Gastroesophageal sphincter (tissue), 3 donors: ENCODE measurements at regions not wholly inside any gene's neighbourhood (a gene's known extent, or its start where the extent isn't known, plus 50 kb on each side); places are given as distances from the start of the nearest gene placed in this dataset.

Source experiments
- EP300 ChIP-seq: sonication (generic); formaldehyde crosslinking; IDR thresholded peaks from one replicate; pipeline ENCODE4 v1.6.1; 2017; ENCODE audit warnings: antibody characterized with exemption, mild to moderate bottlenecking
- POLR2A ChIP-seq, 2 donors: fragments of 450-650 bp; IDR thresholded peaks; one replicate each; pipeline ENCODE4 v1.6.1; 2017; ENCODE audit warnings: antibody characterized with exemption in 2 of 2, mild to moderate bottlenecking in 2 of 2, moderate library complexity in 1 of 2
- POLR2AphosphoS5 ChIP-seq: sonication (generic); formaldehyde crosslinking; IDR thresholded peaks from one replicate; pipeline ENCODE4 v1.6.1; 2017; ENCODE audit warnings: antibody characterized with exemption
- TF ChIP-seq, protein P1 (sequence below), 4 experiments: fragments of 200-600 bp in 2 of 4; fragments of 450-650 bp in 2 of 4; sonication (generic) in 1 of 4; IDR thresholded peaks; one replicate each; pipeline ENCODE4 v1.5.1; 2017 to 2019; ENCODE audit warnings: antibody characterized with exemption in 4 of 4, mild to moderate bottlenecking in 2 of 4, moderate library complexity in 2 of 4

DNA sequence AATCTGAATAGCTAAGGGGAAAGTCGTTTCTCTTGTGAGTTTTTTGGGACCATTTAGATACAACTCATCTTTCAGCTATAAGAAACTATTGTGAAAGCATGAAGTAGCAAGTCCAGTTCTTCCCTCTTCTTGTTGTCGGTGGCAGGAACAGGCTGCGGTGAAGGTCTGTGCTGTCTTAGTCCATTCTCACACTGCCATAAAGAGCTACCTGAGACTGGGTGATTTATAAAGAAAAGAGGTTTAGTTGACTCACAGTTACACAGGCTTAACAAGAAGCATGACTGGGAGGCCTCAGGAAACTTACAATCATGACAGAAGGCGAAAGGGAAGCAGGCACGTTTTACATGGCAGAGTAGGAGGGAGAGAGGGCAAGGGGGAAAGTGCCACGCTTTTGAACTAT, 261.8 kb downstream of the GATA3 start:
- TF ChIP-seq, protein P1, sequence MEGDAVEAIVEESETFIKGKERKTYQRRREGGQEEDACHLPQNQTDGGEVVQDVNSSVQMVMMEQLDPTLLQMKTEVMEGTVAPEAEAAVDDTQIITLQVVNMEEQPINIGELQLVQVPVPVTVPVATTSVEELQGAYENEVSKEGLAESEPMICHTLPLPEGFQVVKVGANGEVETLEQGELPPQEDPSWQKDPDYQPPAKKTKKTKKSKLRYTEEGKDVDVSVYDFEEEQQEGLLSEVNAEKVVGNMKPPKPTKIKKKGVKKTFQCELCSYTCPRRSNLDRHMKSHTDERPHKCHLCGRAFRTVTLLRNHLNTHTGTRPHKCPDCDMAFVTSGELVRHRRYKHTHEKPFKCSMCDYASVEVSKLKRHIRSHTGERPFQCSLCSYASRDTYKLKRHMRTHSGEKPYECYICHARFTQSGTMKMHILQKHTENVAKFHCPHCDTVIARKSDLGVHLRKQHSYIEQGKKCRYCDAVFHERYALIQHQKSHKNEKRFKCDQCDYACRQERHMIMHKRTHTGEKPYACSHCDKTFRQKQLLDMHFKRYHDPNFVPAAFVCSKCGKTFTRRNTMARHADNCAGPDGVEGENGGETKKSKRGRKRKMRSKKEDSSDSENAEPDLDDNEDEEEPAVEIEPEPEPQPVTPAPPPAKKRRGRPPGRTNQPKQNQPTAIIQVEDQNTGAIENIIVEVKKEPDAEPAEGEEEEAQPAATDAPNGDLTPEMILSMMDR (IDR thresholded peaks at IDR 0.05): no peak
- TF ChIP-seq POLR2AphosphoS5: no peak
- no peak for TF ChIP-seq POLR2A (IDR thresholded peaks at IDR 0.05)
- no peak for TF ChIP-seq EP300
